PC-9 (cell line): ENCODE measurements at regions not wholly inside any gene's neighbourhood (a gene's known extent, or its start where the extent isn't known, plus 50 kb on each side); places are given as distances from the start of the nearest gene placed in this dataset.

ENCODE experiments used
- BruUV-seq: library from RNA; stranded (reverse); fragments of 400-500 nt; replicated peaks from 2 replicates; lab custom pipeline; 2021; lab: Mats Ljungman, UMichigan
- CTCF ChIA-PET: fragments of 300-600 bp; sonication (Branson Sonifier 250); formaldehyde crosslinking; loops from one replicate; lab custom pipeline; 2022; ENCODE audit warnings: antibody characterized with exemption; lab: Charles Lee
- POLR2A ChIA-PET: fragments of 300-600 bp; sonication (Branson Sonifier 250); formaldehyde crosslinking; loops from one replicate; lab custom pipeline; 2022; ENCODE audit warnings: antibody characterized with exemption; ENCODE audit not compliant: unreplicated experiment; lab: Charles Lee
- DNase-seq, 2 experiments: peaks; one replicate each; pipeline versions ENCODE4 v3.0.0 to v3.0.0-alpha.2; 2015 to 2022; ENCODE audit warnings: mixed read lengths in 1 of 2
- H2AFZ ChIP-seq: fragments of 200-600 bp; sonication (generic); 2 replicates; pipeline ENCODE4 v1.8.1; 2017; ENCODE audit warnings: antibody characterized with exemption
- H3F3A ChIP-seq: fragments of 200-600 bp; sonication (generic); 2 replicates; pipeline ENCODE4 v1.8.1; 2017; ENCODE audit warnings: antibody characterized with exemption, mild to moderate bottlenecking, low read depth; ENCODE audit not compliant: insufficient read depth
- H3K27ac ChIP-seq: fragments of 200-600 bp; sonication (generic); 2 replicates; pipeline ENCODE4 v1.6.1; 2016; ENCODE audit warnings: mixed run types
- H3K27me3 ChIP-seq: fragments of 200-600 bp; sonication (generic); 2 replicates; pipeline ENCODE4 v1.6.1; 2016; ENCODE audit warnings: low read depth, mixed run types; ENCODE audit not compliant: insufficient read depth
- H3K36me3 ChIP-seq: fragments of 200-600 bp; sonication (generic); 2 replicates; pipeline ENCODE4 v1.6.1; 2016; ENCODE audit warnings: low read depth, mixed run types
- H3K4me1 ChIP-seq: fragments of 200-600 bp; sonication (generic); replicated peaks from 2 replicates; pipeline ENCODE4 v1.6.1; 2016; ENCODE audit warnings: mixed run types; ENCODE audit not compliant: insufficient read depth
- H3K4me2 ChIP-seq: fragments of 200-600 bp; sonication (generic); 2 replicates; pipeline ENCODE4 v1.6.1; 2017; ENCODE audit warnings: mixed run types
- H3K4me3 ChIP-seq: fragments of 200-600 bp; sonication (generic); 2 replicates; pipeline ENCODE4 v1.6.1; 2016; ENCODE audit warnings: mixed run types
- H3K79me2 ChIP-seq: fragments of 200-600 bp; sonication (generic); 2 replicates; pipeline ENCODE4 v1.6.1; 2017; ENCODE audit warnings: low read depth, mixed run types
- H3K9me2 ChIP-seq: fragments of 200-600 bp; sonication (generic); 2 replicates; pipeline ENCODE4 v1.8.1; 2017; ENCODE audit warnings: mild to moderate bottlenecking; ENCODE audit not compliant: insufficient read depth
- H3K9me3 ChIP-seq: fragments of 200-600 bp; sonication (generic); 2 replicates; pipeline ENCODE4 v1.8.1; 2016; ENCODE audit warnings: low read depth; ENCODE audit not compliant: insufficient read depth
- H4K20me1 ChIP-seq: fragments of 200-600 bp; sonication (generic); 2 replicates; pipeline ENCODE4 v1.8.1; 2017; ENCODE audit not compliant: insufficient read depth
- EZH2 ChIP-seq: fragments of 200-600 bp; sonication (generic); IDR thresholded peaks from 2 replicates; pipeline ENCODE4 v1.8.0; 2017; ENCODE audit warnings: antibody characterized with exemption, low read depth
- intact Hi-C: fragments of 100-400 bp; cut with micrococcal nuclease; formaldehyde crosslinking; loops from one replicate; pipeline ENCODE4 v1.10.0; 2022; ENCODE audit not compliant: unreplicated experiment
- TF ChIP-seq, protein P1 (sequence below): fragments of 200-600 bp; sonication (generic); conservative IDR thresholded peaks from 2 replicates; pipeline ENCODE4 v1.6.1; 2017; ENCODE audit warnings: mixed run types, antibody characterized with exemption, mild to moderate bottlenecking, moderate library complexity

DNA sequence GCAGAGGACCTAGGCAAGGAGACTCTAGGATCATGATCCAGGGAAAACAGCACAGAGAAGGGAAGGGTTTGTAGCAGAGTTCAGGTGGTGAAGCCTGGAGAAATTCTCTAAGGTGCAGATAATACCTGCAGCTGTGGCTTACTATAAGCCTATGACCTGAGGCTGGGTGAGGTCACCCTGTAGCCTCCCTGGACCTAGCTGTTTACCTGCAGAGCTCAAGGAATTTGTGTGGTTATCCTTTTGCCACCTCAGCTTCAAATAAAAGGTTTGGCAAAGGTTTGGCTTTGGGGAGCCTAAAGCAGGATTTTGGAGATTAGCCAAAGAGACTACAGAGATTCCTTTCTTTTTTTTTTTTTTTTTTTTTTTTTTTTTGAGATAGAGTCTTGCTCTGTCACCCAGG is 79.5 kb upstream of the ZNF648 start:
- no peaks in the 10 kb centered on the region for H3K27me3 ChIP-seq
- H3K36me3 ChIP-seq = no peaks in the 10 kb centered on the region
- H3K27ac ChIP-seq = no peak overlapping the region
- H3K9me3 ChIP-seq = no peaks in the 10 kb centered on the region
- no peaks in the 10 kb centered on the region for H3K9me2 ChIP-seq
- no peak for TF ChIP-seq EZH2
- TF ChIP-seq, protein P1, sequence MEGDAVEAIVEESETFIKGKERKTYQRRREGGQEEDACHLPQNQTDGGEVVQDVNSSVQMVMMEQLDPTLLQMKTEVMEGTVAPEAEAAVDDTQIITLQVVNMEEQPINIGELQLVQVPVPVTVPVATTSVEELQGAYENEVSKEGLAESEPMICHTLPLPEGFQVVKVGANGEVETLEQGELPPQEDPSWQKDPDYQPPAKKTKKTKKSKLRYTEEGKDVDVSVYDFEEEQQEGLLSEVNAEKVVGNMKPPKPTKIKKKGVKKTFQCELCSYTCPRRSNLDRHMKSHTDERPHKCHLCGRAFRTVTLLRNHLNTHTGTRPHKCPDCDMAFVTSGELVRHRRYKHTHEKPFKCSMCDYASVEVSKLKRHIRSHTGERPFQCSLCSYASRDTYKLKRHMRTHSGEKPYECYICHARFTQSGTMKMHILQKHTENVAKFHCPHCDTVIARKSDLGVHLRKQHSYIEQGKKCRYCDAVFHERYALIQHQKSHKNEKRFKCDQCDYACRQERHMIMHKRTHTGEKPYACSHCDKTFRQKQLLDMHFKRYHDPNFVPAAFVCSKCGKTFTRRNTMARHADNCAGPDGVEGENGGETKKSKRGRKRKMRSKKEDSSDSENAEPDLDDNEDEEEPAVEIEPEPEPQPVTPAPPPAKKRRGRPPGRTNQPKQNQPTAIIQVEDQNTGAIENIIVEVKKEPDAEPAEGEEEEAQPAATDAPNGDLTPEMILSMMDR = no peak
- BruUV-seq = no TSS peak
- POLR2A ChIA-PET = interaction anchor here (0.6 to 0.7 kb wide), 6 partner anchors 40 to 699 kb away, joined by 3 to 35 read pairs (median 6); no protein-coding TSS in a partner anchor
- H2AFZ ChIP-seq = no peak overlapping the region
- H3K4me3 ChIP-seq = no peak overlapping the region
- peaks cover 40% of the 10 kb centered on the region for H3K4me1 ChIP-seq
- H3F3A ChIP-seq = 0 out of 2 replicates have a peak, but pooled peaks cover 4% of the 10 kb centered on the region
- H3K79me2 ChIP-seq = no peaks in the 10 kb centered on the region
- intact Hi-C loops = loop anchor here (1.0 to 10.0 kb wide), 5 partner anchors 40 to 641 kb away; no protein-coding TSS in a partner anchor
- peak; percentile 65 to 89 for DNase-seq
- H4K20me1 ChIP-seq = no peaks in the 10 kb centered on the region
- CTCF ChIA-PET = interaction anchor here (0.6 to 1.5 kb wide), 10 partner anchors 14 to 753 kb away, joined by 3 to 16 read pairs (median 5); no protein-coding TSS in a partner anchor
- H3K4me2 ChIP-seq = 0 out of 2 replicates have a peak overlapping the region, but pooled peaks have one; percentile 2

- ChIA-PET CTCF (interaction anchor here (0.6 kb wide), 1 partner anchor 60 kb away, joined by 3 read pairs; no protein-coding TSS in a partner anchor), POLR2A (no interaction called here)
- no peak for DNase-seq
These were observed 78.0 kb upstream of the ZNF648 start for GRCh38 chr1:182139496-182139895.

GRCh38 chr1:182137546-182137945 is 76.0 kb upstream of the ZNF648 start:
- H3K4me1 ChIP-seq = peaks cover 16% of the 10 kb centered on the region
- ChIA-PET CTCF (no interaction called here), POLR2A (no interaction called here)
- intact Hi-C loops = no loop called here
- no peak overlapping the region for H3K27ac ChIP-seq
- H3K36me3 ChIP-seq = no peaks in the 10 kb centered on the region
- peaks cover 9% of the 10 kb centered on the region; the same call in 1 of the 2 replicates for H3K9me3 ChIP-seq
- no peak for DNase-seq
- no peak overlapping the region for H3K4me2 ChIP-seq
- BruUV-seq = no TSS peak
- no peaks in the 10 kb centered on the region for H3K79me2 ChIP-seq
- 0 out of 2 replicates have a peak, but pooled peaks cover 4% of the 10 kb centered on the region for H3F3A ChIP-seq
- no peaks in the 10 kb centered on the region for H3K9me2 ChIP-seq
- TF ChIP-seq EZH2 = no peak
- TF ChIP-seq, protein P1 = no peak
- no peaks in the 10 kb centered on the region for H3K27me3 ChIP-seq
- H2AFZ ChIP-seq = no peak overlapping the region
- H3K4me3 ChIP-seq = no peak overlapping the region
- no peaks in the 10 kb centered on the region for H4K20me1 ChIP-seq

More at GRCh38 chr1:182139496-182139895, 78.0 kb upstream of the ZNF648 start:
- Histone ChIP-seq H3K4me3 (no peak overlapping the region), H4K20me1 (no peaks in the 10 kb centered on the region), H3K4me1 (peaks cover 34% of the 10 kb centered on the region), H3K9me3 (peaks cover 3% of the 10 kb centered on the region; the same call in 1 of the 2 replicates), H3K79me2 (no peaks in the 10 kb centered on the region), H3K27ac (no peak overlapping the region), H2AFZ (no peak overlapping the region), H3K36me3 (no peaks in the 10 kb centered on the region), H3K27me3 (no peaks in the 10 kb centered on the region), H3K9me2 (no peaks in the 10 kb centered on the region), H3F3A (0 out of 2 replicates have a peak, but pooled peaks cover 4% of the 10 kb centered on the region), H3K4me2 (no peak overlapping the region)
- BruUV-seq = no TSS peak
- intact Hi-C loops = no loop called here
- no peak for TF ChIP-seq EZH2
- TF ChIP-seq, protein P1 = no peak
